RWPE2 (cell line): ENCODE measurements at regions not wholly inside any gene's neighbourhood (a gene's known extent, or its start where the extent isn't known, plus 50 kb on each side); places are given as distances from the start of the nearest gene placed in this dataset.

ENCODE experiments used
- ATAC-seq: fragments of 200-7000 bp; cut with Tn5 transposase; 3 replicates; pipeline ENCODE4 v1.9.1; 2021; ENCODE audit warnings: low read depth
- DNase-seq: peaks from one replicate; pipeline ENCODE4 v3.0.0-alpha.2; 2020; ENCODE audit warnings: low spot score
- H3K27ac ChIP-seq: fragments of 450-650 bp; 2 replicates; pipeline ENCODE4 v1.5.1; 2017; ENCODE audit warnings: mild to moderate bottlenecking; ENCODE audit not compliant: poor library complexity, severe bottlenecking
- H3K27me3 ChIP-seq: fragments of 250-450 bp; sonication (Bioruptor Pico); 2 replicates; pipeline ENCODE4 v1.5.1; 2021; ENCODE audit warnings: mild to moderate bottlenecking, moderate library complexity; ENCODE audit not compliant: insufficient read depth, poor library complexity, severe bottlenecking
- H3K36me3 ChIP-seq: fragments of 250-450 bp; sonication (Bioruptor Pico); 2 replicates; pipeline ENCODE4 v1.5.1; 2020; ENCODE audit warnings: low read depth, mild to moderate bottlenecking, moderate library complexity
- H3K4me1 ChIP-seq: fragments of 250-450 bp; sonication (Bioruptor Pico); 2 replicates; pipeline ENCODE4 v1.5.1; 2021; ENCODE audit warnings: mild to moderate bottlenecking, moderate library complexity; ENCODE audit not compliant: insufficient read depth, poor library complexity, severe bottlenecking
- H3K4me3 ChIP-seq: fragments of 250-450 bp; sonication (Bioruptor Pico); 2 replicates; pipeline ENCODE4 v1.5.1; 2021; ENCODE audit warnings: mild to moderate bottlenecking, moderate library complexity; ENCODE audit not compliant: severe bottlenecking
- H3K9me3 ChIP-seq: fragments of 250-450 bp; sonication (Bioruptor Pico); 2 replicates; pipeline ENCODE4 v1.5.1; 2021; ENCODE audit warnings: mild to moderate bottlenecking, moderate library complexity; ENCODE audit not compliant: severe bottlenecking
- TF ChIP-seq, protein P1 (sequence below): fragments of 450-650 bp; IDR thresholded peaks from one replicate; pipeline ENCODE4 v1.5.1; 2017; ENCODE audit warnings: mild to moderate bottlenecking, moderate library complexity; ENCODE audit not compliant: poor library complexity, severe bottlenecking

DNA sequence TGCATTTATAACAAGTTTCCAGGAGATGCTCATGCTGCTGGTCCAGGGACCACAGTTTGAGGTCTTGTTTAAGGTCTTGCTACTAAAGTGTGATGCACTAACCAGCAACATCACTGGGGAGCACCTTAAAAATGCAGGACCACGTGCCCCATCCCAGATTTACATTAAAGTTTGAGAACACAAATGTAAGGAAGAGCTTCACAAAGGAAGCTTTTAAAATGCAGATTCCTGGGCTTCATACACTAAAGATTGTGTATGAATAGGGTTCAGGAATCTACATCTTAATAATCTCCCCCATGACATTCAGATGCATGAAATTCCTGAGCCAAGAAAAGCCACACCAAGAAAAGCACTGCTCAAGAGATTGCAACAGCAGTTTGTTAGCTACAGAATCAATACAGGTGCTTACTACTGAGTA is 235.3 kb upstream of the TANK start:
- no peak for ATAC-seq
- H3K9me3 ChIP-seq: no peaks in the 10 kb centered on the region
- H3K4me3 ChIP-seq: no peak overlapping the region
- no peaks in the 10 kb centered on the region for H3K27me3 ChIP-seq
- TF ChIP-seq, protein P1, sequence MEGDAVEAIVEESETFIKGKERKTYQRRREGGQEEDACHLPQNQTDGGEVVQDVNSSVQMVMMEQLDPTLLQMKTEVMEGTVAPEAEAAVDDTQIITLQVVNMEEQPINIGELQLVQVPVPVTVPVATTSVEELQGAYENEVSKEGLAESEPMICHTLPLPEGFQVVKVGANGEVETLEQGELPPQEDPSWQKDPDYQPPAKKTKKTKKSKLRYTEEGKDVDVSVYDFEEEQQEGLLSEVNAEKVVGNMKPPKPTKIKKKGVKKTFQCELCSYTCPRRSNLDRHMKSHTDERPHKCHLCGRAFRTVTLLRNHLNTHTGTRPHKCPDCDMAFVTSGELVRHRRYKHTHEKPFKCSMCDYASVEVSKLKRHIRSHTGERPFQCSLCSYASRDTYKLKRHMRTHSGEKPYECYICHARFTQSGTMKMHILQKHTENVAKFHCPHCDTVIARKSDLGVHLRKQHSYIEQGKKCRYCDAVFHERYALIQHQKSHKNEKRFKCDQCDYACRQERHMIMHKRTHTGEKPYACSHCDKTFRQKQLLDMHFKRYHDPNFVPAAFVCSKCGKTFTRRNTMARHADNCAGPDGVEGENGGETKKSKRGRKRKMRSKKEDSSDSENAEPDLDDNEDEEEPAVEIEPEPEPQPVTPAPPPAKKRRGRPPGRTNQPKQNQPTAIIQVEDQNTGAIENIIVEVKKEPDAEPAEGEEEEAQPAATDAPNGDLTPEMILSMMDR: no peak
- H3K27ac ChIP-seq: no peak overlapping the region
- no peaks in the 10 kb centered on the region for H3K36me3 ChIP-seq
- no peaks in the 10 kb centered on the region for H3K4me1 ChIP-seq
- no peak for DNase-seq

DNA sequence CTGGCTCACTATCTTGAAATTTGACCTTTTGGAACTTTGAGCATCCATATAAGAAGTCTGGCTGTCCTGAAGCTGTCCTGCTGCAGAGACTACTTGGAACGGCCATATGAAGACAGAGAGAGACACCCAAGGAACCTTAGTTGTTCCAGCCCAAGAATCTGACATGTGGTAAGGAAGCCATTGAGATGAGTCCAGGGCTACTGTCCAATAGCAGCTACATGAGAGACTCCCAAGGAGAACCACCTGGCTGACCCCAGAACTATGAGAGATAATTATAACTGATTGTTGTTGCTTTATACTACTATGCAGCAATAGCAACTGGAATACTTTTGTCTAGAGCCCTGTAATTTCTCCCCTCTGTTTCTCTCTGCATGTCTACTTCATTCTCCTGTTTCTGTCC is 234.3 kb upstream of the TANK start:
- DNase-seq (no peak), ATAC-seq (no peak)
- Histone ChIP-seq H3K27ac (no peak overlapping the region), H3K36me3 (no peaks in the 10 kb centered on the region), H3K9me3 (no peaks in the 10 kb centered on the region), H3K4me3 (no peak overlapping the region), H3K4me1 (no peaks in the 10 kb centered on the region), H3K27me3 (no peaks in the 10 kb centered on the region)
- TF ChIP-seq, protein P1: no peak

DNA sequence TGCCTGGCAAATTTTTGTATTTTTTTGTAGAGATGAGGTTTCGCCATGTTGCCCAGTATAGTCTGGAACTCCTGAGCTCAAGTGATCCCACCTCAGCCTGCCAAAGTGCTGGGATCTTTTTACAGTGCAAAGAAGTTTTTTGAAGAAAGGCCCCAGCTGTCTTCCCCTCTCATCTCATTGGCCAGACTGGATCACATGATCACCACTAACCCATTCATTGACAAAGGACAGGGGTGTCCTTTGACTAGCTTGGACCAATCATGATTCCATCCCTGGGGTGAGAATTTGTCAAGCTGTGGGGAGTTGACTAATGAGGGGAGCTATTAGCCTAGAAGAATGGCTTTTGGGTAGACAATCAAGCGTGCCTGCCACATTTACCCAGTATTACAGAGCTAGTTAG is 232.9 kb upstream of the TANK start:
- TF ChIP-seq, protein P1: no peak
- Histone ChIP-seq H3K9me3 (no peaks in the 10 kb centered on the region), H3K4me1 (no peaks in the 10 kb centered on the region), H3K36me3 (no peaks in the 10 kb centered on the region), H3K27me3 (no peaks in the 10 kb centered on the region), H3K4me3 (no peak overlapping the region), H3K27ac (no peak overlapping the region)
- ATAC-seq (no peak), DNase-seq (no peak)

DNA sequence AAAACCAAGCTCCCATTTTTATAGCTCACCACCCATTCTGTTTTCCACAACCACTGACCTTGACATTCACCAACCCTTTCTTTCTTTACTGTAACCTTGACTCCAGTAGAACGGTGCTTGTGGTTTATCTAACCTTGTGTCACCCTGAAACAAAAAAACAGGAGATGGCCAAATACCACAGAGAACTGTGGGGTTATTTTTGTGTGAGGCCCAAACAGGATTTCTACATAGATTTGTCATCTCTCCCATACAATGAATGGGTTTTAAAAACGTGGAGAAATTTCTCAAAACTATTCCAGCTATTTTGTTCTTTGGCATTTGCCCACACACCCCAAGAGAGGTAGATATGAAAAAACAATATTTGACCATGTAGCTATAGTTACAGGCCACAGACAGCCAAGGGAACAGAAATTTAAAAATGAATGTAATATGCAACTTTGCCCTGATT is 231.3 kb upstream of the TANK start:
- no peak for ATAC-seq
- H3K4me3 ChIP-seq: no peak overlapping the region
- no peak overlapping the region for H3K27ac ChIP-seq
- H3K9me3 ChIP-seq: no peaks in the 10 kb centered on the region
- TF ChIP-seq, protein P1: no peak
- no peaks in the 10 kb centered on the region for H3K4me1 ChIP-seq
- no peak for DNase-seq
- no peaks in the 10 kb centered on the region for H3K36me3 ChIP-seq
- no peaks in the 10 kb centered on the region for H3K27me3 ChIP-seq

DNA sequence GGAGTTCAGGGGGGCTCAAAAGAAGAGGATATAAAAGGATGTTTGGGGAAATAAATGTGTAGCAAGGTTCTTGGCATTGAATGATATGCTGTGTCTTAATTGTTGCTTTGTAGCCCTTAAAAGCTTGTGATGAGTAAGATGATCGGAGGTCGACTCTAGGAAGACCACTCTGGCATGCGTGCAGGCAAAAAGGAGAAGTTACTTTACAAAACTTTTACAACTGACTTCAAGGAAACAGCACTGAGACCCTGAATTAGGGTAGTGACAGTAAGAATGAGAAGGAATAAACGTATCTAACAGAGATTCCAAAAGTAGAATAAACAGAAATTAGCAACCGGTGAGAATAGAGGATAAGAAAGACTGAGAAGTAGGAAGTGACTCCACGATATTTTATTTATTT is 228.7 kb upstream of the TANK start:
- Histone ChIP-seq H3K4me1 (no peaks in the 10 kb centered on the region), H3K27me3 (no peaks in the 10 kb centered on the region), H3K4me3 (no peak overlapping the region), H3K27ac (no peak overlapping the region), H3K36me3 (no peaks in the 10 kb centered on the region), H3K9me3 (no peaks in the 10 kb centered on the region)
- DNase-seq: no peak
- TF ChIP-seq, protein P1: no peak
- ATAC-seq: no peak
